Lower leg skin (tissue), 3 donors: ENCODE measurements at regions not wholly inside any gene's neighbourhood (a gene's known extent, or its start where the extent isn't known, plus 50 kb on each side); places are given as distances from the start of the nearest gene placed in this dataset.

Source experiments
- POLR2A ChIP-seq, 2 donors: fragments of 450-650 bp; IDR thresholded peaks; one replicate each; pipeline ENCODE4 v1.6.1; 2016 to 2017; ENCODE audit warnings: antibody characterized with exemption in 2 of 2, mild to moderate bottlenecking in 1 of 2, moderate library complexity in 1 of 2
- TF ChIP-seq, protein P1 (sequence below), 3 donors: fragments of 450-650 bp; IDR thresholded peaks; one replicate each; pipeline ENCODE4 v1.5.1; 2016; ENCODE audit warnings: antibody characterized with exemption in 3 of 3, mild to moderate bottlenecking in 3 of 3, moderate library complexity in 2 of 3

DNA sequence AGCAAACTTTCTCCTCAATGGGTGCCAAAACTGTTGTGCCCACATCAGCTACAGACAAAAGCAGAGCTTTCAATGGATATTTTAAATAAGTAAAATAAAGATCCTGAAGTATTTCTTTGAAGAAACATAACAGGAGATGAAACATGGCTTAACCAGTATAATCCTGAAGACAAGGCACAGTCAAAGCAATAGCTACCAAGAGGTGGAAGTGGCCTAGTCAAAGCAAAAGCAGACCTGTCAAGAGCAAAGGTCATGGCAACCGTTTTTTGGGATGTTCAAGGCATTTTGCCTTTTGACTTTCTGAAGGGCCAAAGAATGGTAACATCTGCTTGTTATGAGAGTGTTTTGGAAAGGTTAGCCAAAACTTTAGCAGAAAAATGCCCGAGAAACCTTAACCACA, 77.9 kb downstream of the ANXA1 start:
- TF ChIP-seq, protein P1, sequence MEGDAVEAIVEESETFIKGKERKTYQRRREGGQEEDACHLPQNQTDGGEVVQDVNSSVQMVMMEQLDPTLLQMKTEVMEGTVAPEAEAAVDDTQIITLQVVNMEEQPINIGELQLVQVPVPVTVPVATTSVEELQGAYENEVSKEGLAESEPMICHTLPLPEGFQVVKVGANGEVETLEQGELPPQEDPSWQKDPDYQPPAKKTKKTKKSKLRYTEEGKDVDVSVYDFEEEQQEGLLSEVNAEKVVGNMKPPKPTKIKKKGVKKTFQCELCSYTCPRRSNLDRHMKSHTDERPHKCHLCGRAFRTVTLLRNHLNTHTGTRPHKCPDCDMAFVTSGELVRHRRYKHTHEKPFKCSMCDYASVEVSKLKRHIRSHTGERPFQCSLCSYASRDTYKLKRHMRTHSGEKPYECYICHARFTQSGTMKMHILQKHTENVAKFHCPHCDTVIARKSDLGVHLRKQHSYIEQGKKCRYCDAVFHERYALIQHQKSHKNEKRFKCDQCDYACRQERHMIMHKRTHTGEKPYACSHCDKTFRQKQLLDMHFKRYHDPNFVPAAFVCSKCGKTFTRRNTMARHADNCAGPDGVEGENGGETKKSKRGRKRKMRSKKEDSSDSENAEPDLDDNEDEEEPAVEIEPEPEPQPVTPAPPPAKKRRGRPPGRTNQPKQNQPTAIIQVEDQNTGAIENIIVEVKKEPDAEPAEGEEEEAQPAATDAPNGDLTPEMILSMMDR (IDR thresholded peaks at IDR 0.05): no peak
- no peak for TF ChIP-seq POLR2A (IDR thresholded peaks at IDR 0.05)
